Fibroblast of lung (primary cell): ENCODE measurements at regions not wholly inside any gene's neighbourhood (a gene's known extent, or its start where the extent isn't known, plus 50 kb on each side); places are given as distances from the start of the nearest gene placed in this dataset.

Experiments
- EZH2 ChIP-seq: IDR thresholded peaks from 2 replicates; pipeline ENCODE4 v1.5.1; 2012; ENCODE audit warnings: low read length, control low read depth, mild to moderate bottlenecking; ENCODE audit errors: missing control alignments
- TF ChIP-seq, protein P1 (sequence below), 2 donors: IDR thresholded peaks in 1 of 2; conservative IDR thresholded peaks in 1 of 2; 1 replicate in 1 of 2; 2 replicates in 1 of 2; pipeline ENCODE4 v1.5.1; 2011 to 2012; ENCODE audit warnings: low read length in 2 of 2, control low read depth in 1 of 2, inconsistent platforms in 1 of 2, low read depth in 1 of 2, mild to moderate bottlenecking in 1 of 2

DNA sequence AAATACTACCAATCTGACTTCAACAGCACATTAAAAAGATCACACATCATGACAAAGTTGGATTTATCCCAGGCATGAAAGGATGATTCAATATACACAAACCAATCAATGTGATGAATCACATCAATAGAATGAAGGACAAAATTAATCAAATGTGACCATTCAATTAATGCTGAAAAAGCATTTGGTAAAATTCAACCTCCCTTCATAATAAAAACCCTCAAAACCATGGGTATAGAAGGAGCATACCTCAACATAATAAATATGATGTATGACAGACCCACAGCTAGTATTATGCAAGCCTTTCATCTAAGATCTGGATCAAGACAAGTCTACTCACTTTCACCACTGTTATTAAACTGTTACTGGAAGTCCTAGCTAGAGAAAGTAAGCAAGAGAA, 921.7 kb upstream of the RAG2 start:
- TF ChIP-seq, protein P1, sequence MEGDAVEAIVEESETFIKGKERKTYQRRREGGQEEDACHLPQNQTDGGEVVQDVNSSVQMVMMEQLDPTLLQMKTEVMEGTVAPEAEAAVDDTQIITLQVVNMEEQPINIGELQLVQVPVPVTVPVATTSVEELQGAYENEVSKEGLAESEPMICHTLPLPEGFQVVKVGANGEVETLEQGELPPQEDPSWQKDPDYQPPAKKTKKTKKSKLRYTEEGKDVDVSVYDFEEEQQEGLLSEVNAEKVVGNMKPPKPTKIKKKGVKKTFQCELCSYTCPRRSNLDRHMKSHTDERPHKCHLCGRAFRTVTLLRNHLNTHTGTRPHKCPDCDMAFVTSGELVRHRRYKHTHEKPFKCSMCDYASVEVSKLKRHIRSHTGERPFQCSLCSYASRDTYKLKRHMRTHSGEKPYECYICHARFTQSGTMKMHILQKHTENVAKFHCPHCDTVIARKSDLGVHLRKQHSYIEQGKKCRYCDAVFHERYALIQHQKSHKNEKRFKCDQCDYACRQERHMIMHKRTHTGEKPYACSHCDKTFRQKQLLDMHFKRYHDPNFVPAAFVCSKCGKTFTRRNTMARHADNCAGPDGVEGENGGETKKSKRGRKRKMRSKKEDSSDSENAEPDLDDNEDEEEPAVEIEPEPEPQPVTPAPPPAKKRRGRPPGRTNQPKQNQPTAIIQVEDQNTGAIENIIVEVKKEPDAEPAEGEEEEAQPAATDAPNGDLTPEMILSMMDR (conservative IDR thresholded peaks at IDR 0.05 in 1 of 2, IDR thresholded peaks at IDR 0.05 in 1 of 2; ENCODE audit: low read depth in 1 of 2, low read length in 2 of 2) = no peak
- TF ChIP-seq EZH2 = no peak
